ENCODE measurements at regions not wholly inside any gene's neighbourhood (a gene's known extent, or its start where the extent isn't known, plus 50 kb on each side); places are given as distances from the start of the nearest gene placed in this dataset.

DNA sequence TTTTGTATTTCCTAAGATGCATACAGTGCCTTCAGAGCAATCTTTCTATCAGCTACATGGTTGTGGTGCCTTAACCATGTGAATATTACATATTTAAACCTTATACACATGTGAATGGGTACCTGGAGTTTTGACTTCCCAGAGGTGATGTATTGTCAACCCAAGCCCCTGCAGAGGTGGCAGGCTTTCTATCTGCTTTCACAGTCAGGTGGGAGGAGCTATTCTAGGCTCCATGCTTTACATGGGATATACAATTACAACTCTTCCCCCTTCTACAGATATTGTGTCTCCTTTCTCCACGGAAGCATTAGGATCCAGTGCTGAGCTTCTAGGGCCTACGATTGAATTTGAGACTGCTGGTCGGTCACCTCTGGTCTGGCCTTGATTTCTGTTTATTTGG lies 89.8 kb upstream of the TUT7 start:
- Histone ChIP-seq H3K9me2 (ENCODE audit: low read depth, low read length) (no peaks in the 10 kb centered on the region), H3K9me3 (ENCODE audit: low read length) (no peaks in the 10 kb centered on the region), H3K27ac (ENCODE audit: low read depth, low read length, poor library complexity, severe bottlenecking) (no peak overlapping the region), H3K79me2 (ENCODE audit: insufficient read depth, low read length) (no peaks in the 10 kb centered on the region), H2AFZ (ENCODE audit: low read length) (no peak overlapping the region), H3F3A (ENCODE audit: insufficient read depth, low read length) (no peaks in the 10 kb centered on the region), H3K4me3 (ENCODE audit: low read depth, low read length, poor library complexity, severe bottlenecking) (no peak overlapping the region), H3K9ac (ENCODE audit: low read length) (no peak overlapping the region), H4K20me1 (ENCODE audit: insufficient read depth, low read length) (no peaks in the 10 kb centered on the region), H3K4me1 (ENCODE audit: insufficient read depth, low read length, severe bottlenecking) (no peaks in the 10 kb centered on the region), H3K36me3 (ENCODE audit: insufficient read depth, low read length) (no peaks in the 10 kb centered on the region), H3K27me3 (ENCODE audit: insufficient read depth, low read length) (no peaks in the 10 kb centered on the region), H3K4me2 (ENCODE audit: low read length) (no peak overlapping the region)
- no peak for TF ChIP-seq CTCF (IDR thresholded peaks at IDR 0.05; ENCODE audit: low read length)
- TF ChIP-seq EZH2 (IDR thresholded peaks at IDR 0.05; ENCODE audit: borderline replicate concordance, low read length), result no peak

DNA sequence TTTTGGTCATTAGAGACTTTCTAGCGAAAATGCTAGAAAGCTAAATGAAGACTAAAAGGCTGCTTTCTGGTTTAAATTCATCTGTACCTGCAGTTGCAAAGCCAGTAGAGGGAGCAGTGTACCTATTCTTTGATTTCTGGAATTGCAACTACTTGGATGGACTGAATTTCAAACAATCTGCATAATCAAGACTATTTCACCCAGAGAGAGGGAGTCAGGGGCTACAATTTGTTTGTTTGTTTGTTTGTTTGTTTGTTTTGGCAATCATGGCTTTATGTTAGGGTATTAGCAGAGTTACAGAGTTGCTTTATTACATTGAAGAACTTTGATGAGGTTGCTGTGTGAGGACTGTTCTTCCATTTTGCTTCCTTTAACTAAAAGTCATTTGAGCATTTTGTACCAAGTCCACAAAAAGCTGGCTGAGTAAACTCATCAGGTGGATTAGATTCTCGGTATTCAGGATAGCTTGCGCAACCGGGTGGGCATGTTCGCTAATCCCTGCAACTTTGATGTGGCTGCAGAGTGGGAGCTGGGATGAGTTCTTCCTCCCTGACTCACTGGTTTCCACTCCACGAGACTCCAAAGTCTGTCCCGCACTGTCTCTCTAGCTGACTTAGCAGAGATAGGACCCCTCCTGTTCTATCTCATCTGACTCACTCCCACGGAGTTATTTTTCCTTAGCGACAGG lies 80.0 kb upstream of the TUT7 start:
- no peak overlapping the region for H3K9ac ChIP-seq (ENCODE audit: low read length)

GRCh38 chr9:86424251-86424891 lies 70.2 kb upstream of the TUT7 start:
- H3K4me2 ChIP-seq (ENCODE audit: low read length), result no peak overlapping the region
- no peaks in the 10 kb centered on the region for H3K27me3 ChIP-seq (ENCODE audit: insufficient read depth, low read length)
- TF ChIP-seq CTCF (IDR thresholded peaks at IDR 0.05; ENCODE audit: low read length), result no peak
- no peak for TF ChIP-seq EZH2 (IDR thresholded peaks at IDR 0.05; ENCODE audit: borderline replicate concordance, low read length)
- H3K4me1 ChIP-seq (ENCODE audit: insufficient read depth, low read length, severe bottlenecking), result no peaks in the 10 kb centered on the region
- no peaks in the 10 kb centered on the region for H3K9me3 ChIP-seq (ENCODE audit: low read length)
- no peak overlapping the region for H3K27ac ChIP-seq (ENCODE audit: low read depth, low read length, poor library complexity, severe bottlenecking)
- H3F3A ChIP-seq (ENCODE audit: insufficient read depth, low read length), result no peaks in the 10 kb centered on the region
- no peak overlapping the region for H3K9ac ChIP-seq (ENCODE audit: low read length)
- no peaks in the 10 kb centered on the region for H3K9me2 ChIP-seq (ENCODE audit: low read depth, low read length)
- H2AFZ ChIP-seq (ENCODE audit: low read length), result no peak overlapping the region
- H3K36me3 ChIP-seq (ENCODE audit: insufficient read depth, low read length), result no peaks in the 10 kb centered on the region
- H4K20me1 ChIP-seq (ENCODE audit: insufficient read depth, low read length), result no peaks in the 10 kb centered on the region
- no peaks in the 10 kb centered on the region for H3K79me2 ChIP-seq (ENCODE audit: insufficient read depth, low read length)
- H3K4me3 ChIP-seq (ENCODE audit: low read depth, low read length, poor library complexity, severe bottlenecking), result no peak overlapping the region

More for the DNA sequence above, 80.0 kb upstream of the TUT7 start:
- H3K4me2 ChIP-seq (ENCODE audit: low read length), result no peak overlapping the region
- no peaks in the 10 kb centered on the region for H3F3A ChIP-seq (ENCODE audit: insufficient read depth, low read length)
- H3K27me3 ChIP-seq (ENCODE audit: insufficient read depth, low read length), result no peaks in the 10 kb centered on the region
- H3K4me1 ChIP-seq (ENCODE audit: insufficient read depth, low read length, severe bottlenecking), result no peaks in the 10 kb centered on the region
- H3K27ac ChIP-seq (ENCODE audit: low read depth, low read length, poor library complexity, severe bottlenecking), result no peak overlapping the region
- peak; percentile 78 for TF ChIP-seq CTCF (IDR thresholded peaks at IDR 0.05; ENCODE audit: low read length)
- no peak for TF ChIP-seq EZH2 (IDR thresholded peaks at IDR 0.05; ENCODE audit: borderline replicate concordance, low read length)
- no peaks in the 10 kb centered on the region for H3K36me3 ChIP-seq (ENCODE audit: insufficient read depth, low read length)
- H3K9me3 ChIP-seq (ENCODE audit: low read length), result no peaks in the 10 kb centered on the region
- H4K20me1 ChIP-seq (ENCODE audit: insufficient read depth, low read length), result no peaks in the 10 kb centered on the region
- H2AFZ ChIP-seq (ENCODE audit: low read length), result no peak overlapping the region
- no peaks in the 10 kb centered on the region for H3K79me2 ChIP-seq (ENCODE audit: insufficient read depth, low read length)
- H3K4me3 ChIP-seq (ENCODE audit: low read depth, low read length, poor library complexity, severe bottlenecking), result no peak overlapping the region
- H3K9me2 ChIP-seq (ENCODE audit: low read depth, low read length), result no peaks in the 10 kb centered on the region

Measured in OCI-LY1 (cell line).